HL-60/S4 treated with retinoic acid at 250 ng/mL for 4 days and 3 days (cell line): ENCODE measurements at regions not wholly inside any gene's neighbourhood (a gene's known extent, or its start where the extent isn't known, plus 50 kb on each side); places are given as distances from the start of the nearest gene placed in this dataset.

Source experiments
- in situ Hi-C: fragments of 300-500 bp; cut with MboI; formaldehyde crosslinking; loops from 2 replicates; pipeline ENCODE4 v1.7.0; 2022; ENCODE audit warnings: low sequenced_read_pairs

- in situ Hi-C loops: loop anchor here (25.0 kb wide), 1 partner anchor 149 kb away; no protein-coding TSS in a partner anchor
Measured at GRCh38 chr7:142638581-142638980, 110.7 kb upstream of the PRSS1 start.

GRCh38 chr7:142637240-142637639, 112.0 kb upstream of the PRSS1 start:
- in situ Hi-C loops: loop anchor here (25.0 kb wide), 1 partner anchor 150 kb away; no protein-coding TSS in a partner anchor

- in situ Hi-C loops: loop anchor here (25.0 kb wide), 1 partner anchor 151 kb away; no protein-coding TSS in a partner anchor
Measured at GRCh38 chr7:142636751-142637150, 112.5 kb upstream of the PRSS1 start.

- in situ Hi-C loops: loop anchor here (25.0 kb wide), 1 partner anchor 151 kb away; no protein-coding TSS in a partner anchor
Measured at GRCh38 chr7:142636107-142636506, 113.2 kb upstream of the PRSS1 start.

GRCh38 chr7:142632271-142633134, 116.8 kb upstream of the PRSS1 start:
- in situ Hi-C loops: loop anchor here (25.0 kb wide), 1 partner anchor 155 kb away; no protein-coding TSS in a partner anchor

- in situ Hi-C loops: loop anchor here (25.0 kb wide), 1 partner anchor 158 kb away; no protein-coding TSS in a partner anchor
Measured at GRCh38 chr7:142629588-142630260, 119.5 kb upstream of the PRSS1 start.

- in situ Hi-C loops: loop anchor here (25.0 kb wide), 1 partner anchor 158 kb away; no protein-coding TSS in a partner anchor
Measured at GRCh38 chr7:142628945-142629344, 120.3 kb upstream of the PRSS1 start.

GRCh38 chr7:142627223-142627622, 122.0 kb upstream of the PRSS1 start:
- in situ Hi-C loops: loop anchor here (25.0 kb wide), 1 partner anchor 160 kb away; no protein-coding TSS in a partner anchor

GRCh38 chr7:142626420-142627035, 122.7 kb upstream of the PRSS1 start:
- in situ Hi-C loops: loop anchor here (25.0 kb wide), 1 partner anchor 161 kb away; no protein-coding TSS in a partner anchor

- in situ Hi-C loops: loop anchor here (25.0 kb wide), 1 partner anchor 162 kb away; no protein-coding TSS in a partner anchor
Measured at GRCh38 chr7:142625216-142625615, 124.1 kb upstream of the PRSS1 start.

- in situ Hi-C loops: no loop called here
Measured at GRCh38 chr7:142620402-142620801, 128.9 kb upstream of the PRSS1 start.

- in situ Hi-C loops: no loop called here
Measured at GRCh38 chr7:142618655-142619351, 130.5 kb upstream of the PRSS1 start.

GRCh38 chr7:142616842-142617241, 132.4 kb upstream of the PRSS1 start:
- in situ Hi-C loops: no loop called here

- in situ Hi-C loops: no loop called here
Measured at GRCh38 chr7:142616121-142616643, 133.1 kb upstream of the PRSS1 start.

- in situ Hi-C loops: no loop called here
Measured at GRCh38 chr7:142615508-142615907, 133.8 kb upstream of the PRSS1 start.

- in situ Hi-C loops: no loop called here
Measured at GRCh38 chr7:142614116-142614515, 135.2 kb upstream of the PRSS1 start.

- in situ Hi-C loops: no loop called here
Measured at GRCh38 chr7:142612237-142612881, 136.9 kb upstream of the PRSS1 start.

- in situ Hi-C loops: no loop called here
Measured at GRCh38 chr7:142611566-142612236, 137.6 kb upstream of the PRSS1 start.
